HCT116 (cell line): ENCODE measurements at regions not wholly inside any gene's neighbourhood (a gene's known extent, or its start where the extent isn't known, plus 50 kb on each side); places are given as distances from the start of the nearest gene placed in this dataset.
"Not testable (repeated sequence)": the region's sequence is repeated elsewhere in the genome, so short reads cannot be mapped to it uniquely, and the experiment has no call there.

Experiments
- ATAC-seq: fragments of 200-7000 bp; cut with Tn5 transposase; 2 replicates; pipeline ENCODE4 v1.9.1; 2020; ENCODE audit warnings: mild to moderate bottlenecking, moderate library complexity
- BruUV-seq: library from RNA; stranded (reverse); fragments of 400-500 nt; replicated peaks from 2 replicates; lab custom pipeline; 2021; lab: Mats Ljungman, UMichigan
- CTCF ChIA-PET: fragments of 300-600 bp; sonication (Branson Sonifier 250); formaldehyde crosslinking; loops from one replicate; lab custom pipeline; 2021; ENCODE audit warnings: antibody characterized with exemption; lab: Charles Lee
- POLR2A ChIA-PET: fragments of 300-600, 350-600 bp; sonication (Branson Sonifier 250); formaldehyde crosslinking; loops from one replicate; lab custom pipeline; 2021; ENCODE audit warnings: antibody characterized with exemption; lab: Charles Lee
- RAD21 ChIA-PET, 2 experiments: fragments of 300-600 bp; sonication (Branson Sonifier 250); formaldehyde crosslinking; loops; one replicate each; lab custom pipeline; 2023; ENCODE audit warnings: low total read pairs in 2 of 2; ENCODE audit not compliant: uncharacterized antibody in 2 of 2, unreplicated experiment in 2 of 2, low non-redundant PET in 1 of 2; lab: Charles Lee
- DNase-seq: peaks from one replicate; pipeline ENCODE4 v3.0.0-alpha.2; 2010; ENCODE audit warnings: low read depth, low spot score
- H2AFZ ChIP-seq: fragments of 200-600 bp; shearing (Covaris generic), sonication (generic); 2 replicates; pipeline ENCODE4 v1.6.1; 2017; ENCODE audit warnings: low read depth, mixed run types, mixed read lengths, antibody characterized with exemption, low read length; ENCODE audit not compliant: poor library complexity, severe bottlenecking
- H3K27ac ChIP-seq: 2 replicates; pipeline ENCODE4 v1.5.1; 2012; ENCODE audit warnings: low read depth, low read length
- H3K27me3 ChIP-seq: fragments of 200-600 bp; sonication (generic); 2 replicates; pipeline ENCODE4 v1.6.1; 2016; ENCODE audit warnings: mixed run types, low read length, mixed read lengths; ENCODE audit not compliant: insufficient read depth
- H3K36me3 ChIP-seq, 2 experiments: fragments of 200-500 bp in 1 of 2; fragments of 200-600 bp in 1 of 2; sonication (Bioruptor generic) in 1 of 2; sonication (generic) in 1 of 2; 2 replicates each; pipeline versions ENCODE4 v1.5.1 to v1.6.1; 2014 to 2016; ENCODE audit warnings: low read length in 2 of 2, inconsistent platforms in 1 of 2, mixed read lengths in 1 of 2, mixed run types in 1 of 2; ENCODE audit not compliant: insufficient read depth in 2 of 2, control insufficient read depth in 1 of 2
- H3K4me1 ChIP-seq, 2 experiments: fragments of 200-600 bp in 1 of 2; sonication (generic) in 1 of 2; 2 replicates each; pipeline versions ENCODE4 v1.5.1 to v1.6.1; 2012 to 2017; ENCODE audit warnings: low read length in 2 of 2, inconsistent platforms in 1 of 2, mild to moderate bottlenecking in 1 of 2, mixed read lengths in 1 of 2, mixed run types in 1 of 2, moderate library complexity in 1 of 2; ENCODE audit not compliant: insufficient read depth in 2 of 2, control insufficient read depth in 1 of 2
- H3K4me2 ChIP-seq: fragments of 200-600 bp; sonication (generic); 2 replicates; pipeline ENCODE4 v1.6.1; 2017; ENCODE audit warnings: mixed run types, low read length, mixed read lengths
- H3K4me3 ChIP-seq, 2 experiments: fragments of 200-600 bp in 1 of 2; sonication (generic) in 1 of 2; replicated peaks in 1 of 2; 2 replicates each; pipeline ENCODE4 v1.5.1; 2011 to 2016; ENCODE audit warnings: low read length in 2 of 2, control low read depth in 1 of 2, low read depth in 1 of 2, mild to moderate bottlenecking in 1 of 2, mixed read lengths in 1 of 2, mixed run types in 1 of 2
- H3K79me2 ChIP-seq: fragments of 200-600 bp; sonication (generic); 2 replicates; pipeline ENCODE4 v1.6.1; 2017; ENCODE audit warnings: mild to moderate bottlenecking, mixed run types, low read length, moderate library complexity, mixed read lengths; ENCODE audit not compliant: insufficient read depth
- H3K9ac ChIP-seq: fragments of 200-600 bp; sonication (generic); 2 replicates; pipeline ENCODE4 v1.6.1; 2016; ENCODE audit warnings: low read length, mixed read lengths
- H3K9me2 ChIP-seq: fragments of 200-600 bp; sonication (generic), shearing (Covaris generic); 2 replicates; pipeline ENCODE4 v1.6.1; 2017; ENCODE audit warnings: mixed run types, mild to moderate bottlenecking, moderate library complexity; ENCODE audit not compliant: insufficient read depth
- H3K9me3 ChIP-seq, 2 experiments: fragments of 200-500 bp in 1 of 2; fragments of 200-600 bp in 1 of 2; sonication (Bioruptor generic) in 1 of 2; sonication (generic) in 1 of 2; 2 replicates each; pipeline ENCODE4 v1.6.1; 2014 to 2017; ENCODE audit warnings: low read length in 2 of 2, mixed read lengths in 2 of 2, inconsistent platforms in 1 of 2, low read depth in 1 of 2, mild to moderate bottlenecking in 1 of 2, mixed run types in 1 of 2, moderate library complexity in 1 of 2; ENCODE audit not compliant: control insufficient read depth in 1 of 2, insufficient read depth in 1 of 2
- H4K20me1 ChIP-seq: fragments of 200-600 bp; sonication (generic), shearing (Covaris generic); 2 replicates; pipeline ENCODE4 v1.6.1; 2017; ENCODE audit warnings: mixed run types, mild to moderate bottlenecking, moderate library complexity; ENCODE audit not compliant: insufficient read depth
- ATF3 ChIP-seq: IDR thresholded peaks from 2 replicates; pipeline ENCODE4 v1.6.1; 2012
- CBX3 ChIP-seq: IDR thresholded peaks from 2 replicates; pipeline ENCODE4 v1.6.1; 2012; ENCODE audit warnings: low read depth
- CEBPB ChIP-seq: IDR thresholded peaks from 2 replicates; pipeline ENCODE4 v1.6.1; 2012; ENCODE audit warnings: low read depth
- EGR1 ChIP-seq: IDR thresholded peaks from 2 replicates; pipeline ENCODE4 v1.6.1; 2012; ENCODE audit warnings: low read depth
- FOSL1 ChIP-seq: IDR thresholded peaks from 2 replicates; pipeline ENCODE4 v1.6.1; 2012; ENCODE audit warnings: low read depth
- JUND ChIP-seq: IDR thresholded peaks from 2 replicates; pipeline ENCODE4 v1.6.1; 2012
- POLR2A ChIP-seq: IDR thresholded peaks from 2 replicates; pipeline ENCODE4 v1.7.0; 2011; ENCODE audit warnings: borderline replicate concordance; ENCODE audit not compliant: insufficient read depth, insufficient read length; ENCODE audit errors: extremely low read depth
- RAD21 ChIP-seq: IDR thresholded peaks from 2 replicates; pipeline ENCODE4 v1.6.1; 2012; ENCODE audit warnings: low read depth, mild to moderate bottlenecking
- REST ChIP-seq: IDR thresholded peaks from 2 replicates; pipeline ENCODE4 v1.6.1; 2012; ENCODE audit warnings: low read depth
- SIN3A ChIP-seq: IDR thresholded peaks from 2 replicates; pipeline ENCODE4 v1.6.1; 2012; ENCODE audit warnings: low read depth
- SRF ChIP-seq: IDR thresholded peaks from 2 replicates; pipeline ENCODE4 v1.6.1; 2012; ENCODE audit warnings: low read depth
- YY1 ChIP-seq: IDR thresholded peaks from 2 replicates; pipeline ENCODE4 v1.6.1; 2011; ENCODE audit warnings: low read length, low read depth, moderate library complexity, mild to moderate bottlenecking; ENCODE audit not compliant: insufficient replicate concordance; ENCODE audit errors: extremely low read depth
- ZFX ChIP-seq: fragments of 450-650 bp; IDR thresholded peaks from 2 replicates; pipeline ENCODE4 v1.6.1; 2017
- ZNF274 ChIP-seq: fragments of 200-500 bp; sonication (Bioruptor generic); IDR thresholded peaks from 2 replicates; pipeline ENCODE4 v1.6.1; 2014; ENCODE audit warnings: mild to moderate bottlenecking, low read depth, low read length, inconsistent platforms
- intact Hi-C: fragments of 100-400 bp; cut with micrococcal nuclease; formaldehyde crosslinking; loops from 2 replicates; pipeline ENCODE4 v1.10.0; 2022

GRCh38 chr6:119423996-119424395 lies 74.4 kb upstream of the MAN1A1 start:
- H2AFZ ChIP-seq: no peak overlapping the region
- no peaks in the 10 kb centered on the region for H3K79me2 ChIP-seq
- ATAC-seq (no peak), DNase-seq (no peak)
- no TSS peak for BruUV-seq
- H3K9me3 ChIP-seq: no peaks in the 10 kb centered on the region
- ChIA-PET POLR2A (no interaction called here), CTCF (no interaction called here), RAD21 (no interaction called here)
- H3K27ac ChIP-seq: no peak overlapping the region
- H3K4me2 ChIP-seq: no peak overlapping the region
- no peaks in the 10 kb centered on the region for H3K36me3 ChIP-seq
- intact Hi-C loops: no loop called here
- H3K4me1 ChIP-seq: no peaks in the 10 kb centered on the region
- TF ChIP-seq YY1 (no peak), FOSL1 (no peak), CEBPB (no peak), CBX3 (no peak)
- H4K20me1 ChIP-seq: no peaks in the 10 kb centered on the region
- no peak overlapping the region for H3K9ac ChIP-seq
- H3K27me3 ChIP-seq: no peaks in the 10 kb centered on the region
- no peaks in the 10 kb centered on the region for H3K9me2 ChIP-seq
- no peak overlapping the region for H3K4me3 ChIP-seq

GRCh38 chr6:119418084-119418483 lies 68.5 kb upstream of the MAN1A1 start:
- DNase-seq, H3K4me3 ChIP-seq, H3K27me3 ChIP-seq, BruUV-seq, CTCF ChIA-PET, H3K27ac ChIP-seq, H3K79me2 ChIP-seq, ATAC-seq, H3K4me2 ChIP-seq, POLR2A ChIA-PET, H2AFZ ChIP-seq, intact Hi-C loops, H3K9me3 ChIP-seq, H4K20me1 ChIP-seq, H3K4me1 ChIP-seq, H3K9me2 ChIP-seq, H3K9ac ChIP-seq, RAD21 ChIA-PET, H3K36me3 ChIP-seq: not testable (repeated sequence)

- CTCF ChIA-PET: no interaction called here
- Histone ChIP-seq H2AFZ (no peak overlapping the region), H4K20me1 (no peaks in the 10 kb centered on the region), H3K27ac (no peak overlapping the region), H3K79me2 (no peaks in the 10 kb centered on the region), H3K9me2 (no peaks in the 10 kb centered on the region), H3K4me3 (no peak overlapping the region), H3K27me3 (no peaks in the 10 kb centered on the region), H3K4me1 (no peaks in the 10 kb centered on the region), H3K9ac (no peak overlapping the region), H3K36me3 (no peaks in the 10 kb centered on the region), H3K4me2 (no peak overlapping the region), H3K9me3 (no peaks in the 10 kb centered on the region)
- BruUV-seq: no TSS peak
- ATAC-seq (no peak), DNase-seq (no peak)
- intact Hi-C loops: no loop called here
- RAD21 ChIA-PET: no interaction called here
- POLR2A ChIA-PET: no interaction called here
- TF ChIP-seq EGR1 (no peak), ZFX (no peak), FOSL1 (no peak), POLR2A (no peak), REST (no peak), RAD21 (no peak), ATF3 (no peak), SIN3A (no peak), SRF (no peak), ZNF274 (no peak), JUND (no peak)
Observed at GRCh38 chr6:119407156-119407555, 57.6 kb upstream of the MAN1A1 start.
